Breast epithelium (tissue), 4 donors: ENCODE measurements at regions not wholly inside any gene's neighbourhood (a gene's known extent, or its start where the extent isn't known, plus 50 kb on each side); places are given as distances from the start of the nearest gene placed in this dataset.

Experiments used
- DNase-seq, 2 donors: peaks; one replicate each; pipeline ENCODE4 v3.0.0-alpha.2; 2019; ENCODE audit warnings: low spot score in 2 of 2
- H3K27ac ChIP-seq, 2 donors: fragments of 200-600 bp; sonication (generic) in 1 of 2; one replicate each; pipeline ENCODE4 v1.5.1; 2016 to 2019; ENCODE audit warnings: mild to moderate bottlenecking in 1 of 2
- H3K27me3 ChIP-seq, 2 donors: fragments of 200-600 bp; sonication (generic) in 1 of 2; one replicate each; pipeline versions ENCODE4 v1.5.1 to v1.6.0; 2017 to 2019; ENCODE audit warnings: control low read depth in 1 of 2, mild to moderate bottlenecking in 1 of 2
- H3K36me3 ChIP-seq: fragments of 200-600 bp; one replicate; pipeline ENCODE4 v1.5.1; 2019
- H3K4me1 ChIP-seq, 2 donors: fragments of 200-600 bp; sonication (generic); one replicate each; pipeline ENCODE4 v1.5.1; 2016 to 2019; ENCODE audit warnings: control low read depth in 1 of 2
- H3K4me3 ChIP-seq, 3 donors: fragments of 200-600 bp; sonication (generic); 1 replicate in 2 of 3; 2 replicates in 1 of 3; pipeline ENCODE4 v1.5.1; 2016 to 2019; ENCODE audit warnings: mild to moderate bottlenecking in 3 of 3, moderate library complexity in 2 of 3
- H3K9me3 ChIP-seq, 2 donors: fragments of 200-600 bp; sonication (generic) in 1 of 2; one replicate each; pipeline ENCODE4 v1.5.1; 2016 to 2019; ENCODE audit warnings: control low read depth in 1 of 2
- POLR2A ChIP-seq: fragments of 450-650 bp; IDR thresholded peaks from one replicate; pipeline ENCODE4 v1.6.1; 2016; ENCODE audit warnings: antibody characterized with exemption, mild to moderate bottlenecking, moderate library complexity
- POLR2AphosphoS5 ChIP-seq, 3 donors: sonication (generic); formaldehyde crosslinking; IDR thresholded peaks; one replicate each; pipeline ENCODE4 v1.6.1; 2017; ENCODE audit warnings: antibody characterized with exemption in 3 of 3
- intact Hi-C: fragments of 100-400 bp; cut with DNase I; formaldehyde crosslinking; loops from one replicate; pipeline ENCODE4 v1.15.1; 2023; ENCODE audit warnings: low total_unique reads
- TF ChIP-seq, protein P1 (sequence below), 3 donors: fragments of 450-650 bp; IDR thresholded peaks; one replicate each; pipeline ENCODE4 v1.5.1; 2016 to 2017; ENCODE audit warnings: antibody characterized with exemption in 3 of 3, mild to moderate bottlenecking in 3 of 3, moderate library complexity in 3 of 3

DNA sequence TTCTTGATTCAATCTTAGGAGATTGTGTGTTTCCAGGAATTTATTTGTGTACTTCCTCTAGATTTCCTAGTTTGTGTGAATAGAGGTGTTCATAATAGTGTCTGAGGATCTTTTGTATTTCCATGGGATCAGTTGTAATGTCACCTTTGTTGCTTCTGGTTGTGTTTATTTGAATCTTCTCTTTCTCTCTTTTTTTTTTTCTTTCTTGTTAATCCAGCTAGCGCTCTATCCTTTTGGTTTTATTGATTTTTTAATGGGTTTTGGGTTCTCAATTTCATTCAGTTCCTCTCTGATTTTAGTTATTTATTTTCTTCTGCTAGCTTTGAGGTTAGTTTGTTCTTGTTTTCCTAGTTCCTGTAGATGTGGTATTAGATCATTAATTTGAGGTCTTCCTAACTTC is 242.5 kb downstream of the SEC23A start:
- intact Hi-C loops = no loop called here
- no peaks in the 10 kb centered on the region for H3K4me1 ChIP-seq
- peaks cover 10 to 12% of the 10 kb centered on the region in 2 donors for H3K9me3 ChIP-seq
- no peak overlapping the region for H3K4me3 ChIP-seq
- no peak for DNase-seq
- H3K27ac ChIP-seq = no peak overlapping the region
- TF ChIP-seq POLR2AphosphoS5 (IDR thresholded peaks at IDR 0.05) (no peak), POLR2A (no peak)
- TF ChIP-seq, protein P1, sequence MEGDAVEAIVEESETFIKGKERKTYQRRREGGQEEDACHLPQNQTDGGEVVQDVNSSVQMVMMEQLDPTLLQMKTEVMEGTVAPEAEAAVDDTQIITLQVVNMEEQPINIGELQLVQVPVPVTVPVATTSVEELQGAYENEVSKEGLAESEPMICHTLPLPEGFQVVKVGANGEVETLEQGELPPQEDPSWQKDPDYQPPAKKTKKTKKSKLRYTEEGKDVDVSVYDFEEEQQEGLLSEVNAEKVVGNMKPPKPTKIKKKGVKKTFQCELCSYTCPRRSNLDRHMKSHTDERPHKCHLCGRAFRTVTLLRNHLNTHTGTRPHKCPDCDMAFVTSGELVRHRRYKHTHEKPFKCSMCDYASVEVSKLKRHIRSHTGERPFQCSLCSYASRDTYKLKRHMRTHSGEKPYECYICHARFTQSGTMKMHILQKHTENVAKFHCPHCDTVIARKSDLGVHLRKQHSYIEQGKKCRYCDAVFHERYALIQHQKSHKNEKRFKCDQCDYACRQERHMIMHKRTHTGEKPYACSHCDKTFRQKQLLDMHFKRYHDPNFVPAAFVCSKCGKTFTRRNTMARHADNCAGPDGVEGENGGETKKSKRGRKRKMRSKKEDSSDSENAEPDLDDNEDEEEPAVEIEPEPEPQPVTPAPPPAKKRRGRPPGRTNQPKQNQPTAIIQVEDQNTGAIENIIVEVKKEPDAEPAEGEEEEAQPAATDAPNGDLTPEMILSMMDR (IDR thresholded peaks at IDR 0.05) = no peak
- no peaks in the 10 kb centered on the region for H3K36me3 ChIP-seq
- H3K27me3 ChIP-seq = no peaks in the 10 kb centered on the region

DNA sequence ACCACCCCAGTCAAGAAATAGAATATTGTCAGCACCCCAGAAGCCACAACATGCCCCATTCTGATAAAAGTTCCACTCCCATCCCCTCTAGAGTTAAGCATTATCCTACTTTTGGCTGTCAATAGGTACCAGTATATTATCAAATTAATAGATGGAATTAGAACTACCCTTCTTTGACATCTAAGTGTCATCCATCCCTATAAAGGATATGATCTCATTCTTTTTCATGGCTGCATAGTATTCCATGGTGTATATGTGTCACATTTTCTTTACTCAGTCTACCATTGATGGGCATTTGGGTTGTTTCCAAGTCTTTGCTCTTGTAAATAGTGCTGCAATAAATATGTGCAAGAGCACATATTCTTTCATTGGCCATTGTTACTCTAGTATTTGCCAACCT is 246.2 kb downstream of the SEC23A start:
- H3K27ac ChIP-seq = no peak overlapping the region
- no peaks in the 10 kb centered on the region for H3K27me3 ChIP-seq
- TF ChIP-seq POLR2AphosphoS5 (IDR thresholded peaks at IDR 0.05) (no peak), POLR2A (no peak)
- TF ChIP-seq, protein P1 (IDR thresholded peaks at IDR 0.05) = no peak
- intact Hi-C loops = no loop called here
- H3K4me1 ChIP-seq = no peaks in the 10 kb centered on the region
- no peak for DNase-seq
- H3K4me3 ChIP-seq = no peak overlapping the region
- no peaks in the 10 kb centered on the region for H3K36me3 ChIP-seq
- H3K9me3 ChIP-seq = no peaks in the 10 kb centered on the region

DNA sequence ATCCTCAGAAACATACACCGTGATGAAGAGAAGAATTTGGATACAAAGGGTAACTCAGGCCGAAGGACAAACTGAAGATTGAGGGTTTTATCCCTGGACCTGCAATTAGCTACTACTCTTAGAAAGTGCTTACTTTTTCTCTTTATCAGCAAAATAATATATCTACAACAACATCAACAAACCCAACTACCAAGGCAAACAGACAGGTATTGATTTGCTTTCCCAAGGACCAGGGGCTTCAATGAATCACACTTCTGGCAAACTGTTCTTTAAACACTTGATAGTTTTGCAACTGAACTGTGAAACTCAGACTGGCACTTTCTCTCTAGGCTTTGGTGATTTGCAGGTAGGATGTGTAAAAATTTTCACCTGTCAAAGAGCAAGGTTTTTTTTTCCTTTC is 247.5 kb downstream of the SEC23A start:
- intact Hi-C loops = no loop called here
- H3K9me3 ChIP-seq = no peaks in the 10 kb centered on the region
- H3K4me3 ChIP-seq = no peak overlapping the region
- H3K4me1 ChIP-seq = no peaks in the 10 kb centered on the region
- no peak for DNase-seq
- TF ChIP-seq, protein P1 (IDR thresholded peaks at IDR 0.05) = no peak
- TF ChIP-seq POLR2A (no peak), POLR2AphosphoS5 (IDR thresholded peaks at IDR 0.05) (no peak)
- H3K36me3 ChIP-seq = no peaks in the 10 kb centered on the region
- H3K27me3 ChIP-seq = no peaks in the 10 kb centered on the region
- no peak overlapping the region for H3K27ac ChIP-seq

DNA sequence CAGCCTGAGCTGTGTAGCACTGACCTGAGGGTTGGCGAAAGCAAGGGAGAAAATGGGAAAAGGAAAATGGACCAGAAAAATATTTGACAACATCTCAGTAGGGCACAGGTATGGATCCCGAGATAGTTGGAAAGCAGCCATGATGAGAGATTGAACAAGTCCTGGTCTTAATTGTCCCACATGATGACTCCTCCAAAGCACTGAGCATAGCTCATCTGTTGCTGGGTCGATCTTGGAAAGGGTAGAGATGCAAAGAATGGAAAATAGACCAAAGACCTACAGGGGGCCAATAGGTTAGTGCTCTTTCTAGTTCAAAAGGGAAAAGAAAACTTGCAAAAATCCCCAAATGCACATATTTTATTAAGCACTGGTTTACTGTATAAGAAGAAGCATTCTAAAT is 251.9 kb downstream of the SEC23A start:
- H3K27ac ChIP-seq = no peak overlapping the region
- intact Hi-C loops = no loop called here
- no peak for DNase-seq
- no peaks in the 10 kb centered on the region for H3K9me3 ChIP-seq
- no peaks in the 10 kb centered on the region for H3K4me1 ChIP-seq
- no peaks in the 10 kb centered on the region for H3K36me3 ChIP-seq
- TF ChIP-seq POLR2A (no peak), POLR2AphosphoS5 (IDR thresholded peaks at IDR 0.05) (no peak)
- TF ChIP-seq, protein P1 (IDR thresholded peaks at IDR 0.05) = no peak
- H3K4me3 ChIP-seq = no peak overlapping the region
- H3K27me3 ChIP-seq = peaks cover 0 to 5% of the 10 kb centered on the region in 2 donors

DNA sequence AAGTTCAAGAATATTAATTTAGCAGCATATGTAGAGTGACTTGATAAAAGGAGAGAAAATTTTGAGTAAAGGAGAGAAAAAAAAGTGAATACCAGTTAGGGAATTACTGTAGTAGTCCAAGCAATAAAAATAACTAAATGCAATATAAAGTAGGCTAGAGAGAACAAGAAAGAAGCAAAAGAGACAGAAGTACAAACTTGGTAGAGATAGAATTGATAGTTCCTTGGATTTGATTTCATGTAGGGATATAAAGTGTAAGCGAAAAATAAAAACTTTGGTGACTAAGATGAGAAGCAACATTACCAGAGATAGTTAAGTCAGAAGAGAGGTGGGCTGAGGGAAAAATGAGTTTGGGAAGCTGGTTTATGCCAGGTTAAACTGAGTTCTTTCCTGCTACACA is 252.4 kb downstream of the SEC23A start:
- Histone ChIP-seq H3K27me3 (peaks cover 0 to 5% of the 10 kb centered on the region in 2 donors), H3K27ac (no peak overlapping the region), H3K9me3 (no peaks in the 10 kb centered on the region), H3K36me3 (no peaks in the 10 kb centered on the region), H3K4me1 (no peaks in the 10 kb centered on the region), H3K4me3 (no peak overlapping the region)
- TF ChIP-seq POLR2A = no peak
- no peak for TF ChIP-seq POLR2AphosphoS5 (IDR thresholded peaks at IDR 0.05)
- TF ChIP-seq, protein P1 (IDR thresholded peaks at IDR 0.05) = no peak
- intact Hi-C loops = no loop called here
- DNase-seq = no peak
